Cardiac fibroblast (primary cell): ENCODE measurements at regions not wholly inside any gene's neighbourhood (a gene's known extent, or its start where the extent isn't known, plus 50 kb on each side); places are given as distances from the start of the nearest gene placed in this dataset.

Experiments used
- DNase-seq, 2 donors: peaks; one replicate each; pipeline versions ENCODE4 v3.0.0 to v3.0.0-alpha.2; 2010; ENCODE audit warnings: low read depth in 2 of 2
- H3K4me3 ChIP-seq, 2 donors: replicated peaks in 1 of 2; 1 replicate in 1 of 2; 2 replicates in 1 of 2; pipeline ENCODE4 v1.5.1; 2011; ENCODE audit warnings: low read depth in 2 of 2, low read length in 2 of 2, mild to moderate bottlenecking in 2 of 2, moderate library complexity in 1 of 2
- TF ChIP-seq, protein P1 (sequence below): IDR thresholded peaks from one replicate; pipeline ENCODE4 v1.5.1; 2011; ENCODE audit warnings: low read depth, mild to moderate bottlenecking, low read length, inconsistent platforms

DNA sequence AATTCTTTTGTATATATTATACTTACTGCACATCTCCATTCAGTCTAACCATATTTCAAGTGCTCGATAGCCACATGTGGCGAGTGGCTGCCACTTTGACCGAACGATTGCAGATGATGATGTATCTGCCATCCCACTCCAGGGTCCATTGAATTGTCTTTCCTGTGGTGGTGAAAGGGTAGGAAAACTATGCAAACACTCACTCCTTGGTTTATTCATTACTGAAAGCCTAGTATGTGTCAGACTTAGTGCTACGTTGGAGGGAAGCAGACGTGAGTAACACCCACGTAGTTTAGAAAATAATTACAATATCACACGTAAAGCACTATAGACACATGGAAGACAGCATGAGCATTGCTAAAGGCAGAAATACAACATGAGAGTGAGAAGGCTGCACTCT, 353.7 kb downstream of the CSNK1G3 start:
- TF ChIP-seq, protein P1, sequence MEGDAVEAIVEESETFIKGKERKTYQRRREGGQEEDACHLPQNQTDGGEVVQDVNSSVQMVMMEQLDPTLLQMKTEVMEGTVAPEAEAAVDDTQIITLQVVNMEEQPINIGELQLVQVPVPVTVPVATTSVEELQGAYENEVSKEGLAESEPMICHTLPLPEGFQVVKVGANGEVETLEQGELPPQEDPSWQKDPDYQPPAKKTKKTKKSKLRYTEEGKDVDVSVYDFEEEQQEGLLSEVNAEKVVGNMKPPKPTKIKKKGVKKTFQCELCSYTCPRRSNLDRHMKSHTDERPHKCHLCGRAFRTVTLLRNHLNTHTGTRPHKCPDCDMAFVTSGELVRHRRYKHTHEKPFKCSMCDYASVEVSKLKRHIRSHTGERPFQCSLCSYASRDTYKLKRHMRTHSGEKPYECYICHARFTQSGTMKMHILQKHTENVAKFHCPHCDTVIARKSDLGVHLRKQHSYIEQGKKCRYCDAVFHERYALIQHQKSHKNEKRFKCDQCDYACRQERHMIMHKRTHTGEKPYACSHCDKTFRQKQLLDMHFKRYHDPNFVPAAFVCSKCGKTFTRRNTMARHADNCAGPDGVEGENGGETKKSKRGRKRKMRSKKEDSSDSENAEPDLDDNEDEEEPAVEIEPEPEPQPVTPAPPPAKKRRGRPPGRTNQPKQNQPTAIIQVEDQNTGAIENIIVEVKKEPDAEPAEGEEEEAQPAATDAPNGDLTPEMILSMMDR: no peak
- DNase-seq: no peak
- no peak overlapping the region for H3K4me3 ChIP-seq

DNA sequence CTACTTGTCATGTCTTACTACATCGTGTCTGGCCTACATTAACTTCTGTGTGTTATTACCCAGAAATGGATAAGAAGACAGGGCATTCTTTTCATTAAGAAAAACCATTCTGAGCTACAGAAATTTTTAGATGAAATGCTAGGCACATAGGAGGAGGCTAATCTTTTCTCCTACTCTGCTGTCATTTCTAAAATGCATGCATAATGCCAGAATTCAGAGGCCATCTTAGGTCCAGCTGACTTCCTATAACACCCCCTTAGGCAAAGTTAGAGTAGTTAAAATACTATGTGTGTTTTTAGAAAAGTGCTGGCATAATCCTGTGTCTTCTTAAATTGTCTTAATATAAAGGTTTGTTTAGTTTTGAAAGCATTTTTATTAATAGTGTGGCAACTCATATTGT, 352.6 kb downstream of the CSNK1G3 start:
- no peak overlapping the region for H3K4me3 ChIP-seq
- TF ChIP-seq, protein P1: no peak
- no peak for DNase-seq

DNA sequence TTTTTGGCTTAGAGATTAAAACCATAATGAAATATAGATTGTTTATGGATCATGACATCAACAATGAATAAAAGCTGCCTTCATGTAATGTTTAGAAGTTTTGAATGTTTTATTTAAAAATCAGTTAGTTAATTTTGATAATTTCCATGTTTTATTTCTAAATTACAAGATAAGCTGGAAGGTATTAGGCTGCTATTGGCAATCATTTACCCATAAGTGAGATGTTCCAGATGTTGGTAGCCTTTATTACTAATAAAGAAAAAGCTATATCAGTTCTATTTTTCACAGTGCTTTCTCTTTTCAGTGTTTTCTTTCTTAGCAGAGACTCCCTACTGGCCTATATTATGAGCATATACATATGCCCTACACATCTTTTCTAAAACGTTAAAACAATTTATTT, 347.0 kb downstream of the CSNK1G3 start:
- TF ChIP-seq, protein P1: no peak
- DNase-seq: no peak
- no peak overlapping the region for H3K4me3 ChIP-seq

- DNase-seq: peak in 1 of 2 donors; percentile 20
- TF ChIP-seq, protein P1: no peak
Measured at GRCh38 chr5:123856766-123857165, 344.8 kb downstream of the CSNK1G3 start.

DNA sequence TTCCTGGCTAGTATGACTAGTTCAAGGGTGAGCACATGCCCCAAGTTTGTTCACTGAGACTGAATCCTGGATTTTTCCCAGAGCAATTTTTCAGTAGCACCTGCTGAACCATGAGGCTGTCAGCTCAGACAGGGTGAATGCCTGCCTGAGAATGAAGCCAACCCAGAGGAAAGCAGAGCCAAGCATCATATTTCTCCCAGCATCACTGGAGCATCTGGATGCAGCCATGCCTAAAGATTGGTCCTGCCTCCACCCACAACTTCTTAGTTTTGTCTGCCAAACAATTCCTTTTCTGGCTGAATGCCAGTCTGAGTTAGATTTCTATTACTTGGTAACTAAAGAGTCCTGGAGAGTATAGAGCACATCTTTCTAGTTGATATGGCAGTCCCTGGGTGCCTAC, 343.6 kb downstream of the CSNK1G3 start:
- H3K4me3 ChIP-seq: no peak overlapping the region
- TF ChIP-seq, protein P1: no peak
- DNase-seq: no peak

More at GRCh38 chr5:123856766-123857165, 344.8 kb downstream of the CSNK1G3 start:
- H3K4me3 ChIP-seq: no peak overlapping the region

- TF ChIP-seq, protein P1: no peak
- DNase-seq: no peak
- no peak overlapping the region for H3K4me3 ChIP-seq
Measured at GRCh38 chr5:123845356-123846100, 333.6 kb downstream of the CSNK1G3 start.

DNA sequence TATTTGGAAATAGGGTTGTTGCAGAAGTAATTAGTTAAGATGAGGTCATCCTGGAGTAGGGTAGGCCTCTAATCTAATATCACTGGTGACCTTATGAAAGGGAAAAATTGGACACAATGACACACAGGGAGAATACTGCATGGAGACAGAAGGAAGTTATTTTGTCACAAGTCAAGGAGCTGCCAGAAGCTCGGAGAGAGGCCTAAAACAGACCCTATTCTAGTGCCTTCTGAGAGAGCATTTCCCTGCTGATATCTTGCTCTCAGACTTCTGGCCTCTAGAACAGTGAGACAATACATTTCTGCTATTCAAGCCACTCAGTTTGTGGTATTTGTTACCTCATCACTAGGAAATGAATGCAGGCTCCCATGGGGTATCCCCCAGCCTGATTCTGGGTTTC, 332.9 kb downstream of the CSNK1G3 start:
- peak; percentile 3 to 16 for DNase-seq
- TF ChIP-seq, protein P1: no peak
- H3K4me3 ChIP-seq: no peak overlapping the region
